ENCODE measurements at regions not wholly inside any gene's neighbourhood (a gene's known extent, or its start where the extent isn't known, plus 50 kb on each side); places are given as distances from the start of the nearest gene placed in this dataset.

GRCh38 chr19:32234663-32235217 lies 110.7 kb upstream of the ZNF507 start:
- POLR2A ChIA-PET: no interaction called here
- no TSS peak for BruUV-seq (replicated peaks)
- DNase-seq (ENCODE audit: unreplicated experiment): no peak
- Mint-ChIP-seq H3K9me3 (ENCODE audit: unreplicated experiment) (no peaks in the 10 kb centered on the region), H3K27ac (ENCODE audit: low read depth, unreplicated experiment) (no peak overlapping the region), H3K4me3 (ENCODE audit: unreplicated experiment) (no peak overlapping the region), H3K36me3 (ENCODE audit: insufficient read depth, unreplicated experiment) (no peaks in the 10 kb centered on the region), H3K27me3 (ENCODE audit: insufficient read depth, unreplicated experiment) (no peaks in the 10 kb centered on the region), H3K4me1 (ENCODE audit: insufficient read depth, unreplicated experiment) (no peaks in the 10 kb centered on the region)
- CTCF ChIA-PET: no interaction called here
- TF ChIP-seq, protein P1, sequence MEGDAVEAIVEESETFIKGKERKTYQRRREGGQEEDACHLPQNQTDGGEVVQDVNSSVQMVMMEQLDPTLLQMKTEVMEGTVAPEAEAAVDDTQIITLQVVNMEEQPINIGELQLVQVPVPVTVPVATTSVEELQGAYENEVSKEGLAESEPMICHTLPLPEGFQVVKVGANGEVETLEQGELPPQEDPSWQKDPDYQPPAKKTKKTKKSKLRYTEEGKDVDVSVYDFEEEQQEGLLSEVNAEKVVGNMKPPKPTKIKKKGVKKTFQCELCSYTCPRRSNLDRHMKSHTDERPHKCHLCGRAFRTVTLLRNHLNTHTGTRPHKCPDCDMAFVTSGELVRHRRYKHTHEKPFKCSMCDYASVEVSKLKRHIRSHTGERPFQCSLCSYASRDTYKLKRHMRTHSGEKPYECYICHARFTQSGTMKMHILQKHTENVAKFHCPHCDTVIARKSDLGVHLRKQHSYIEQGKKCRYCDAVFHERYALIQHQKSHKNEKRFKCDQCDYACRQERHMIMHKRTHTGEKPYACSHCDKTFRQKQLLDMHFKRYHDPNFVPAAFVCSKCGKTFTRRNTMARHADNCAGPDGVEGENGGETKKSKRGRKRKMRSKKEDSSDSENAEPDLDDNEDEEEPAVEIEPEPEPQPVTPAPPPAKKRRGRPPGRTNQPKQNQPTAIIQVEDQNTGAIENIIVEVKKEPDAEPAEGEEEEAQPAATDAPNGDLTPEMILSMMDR (IDR thresholded peaks at IDR 0.05; ENCODE audit: unreplicated experiment): no peak
- intact Hi-C loops (cut with micrococcal nuclease): no loop called here

- ChIA-PET POLR2A (no interaction called here), CTCF (no interaction called here)
- Mint-ChIP-seq H3K4me3 (ENCODE audit: unreplicated experiment) (no peak overlapping the region), H3K27me3 (ENCODE audit: insufficient read depth, unreplicated experiment) (no peaks in the 10 kb centered on the region), H3K4me1 (ENCODE audit: insufficient read depth, unreplicated experiment) (no peaks in the 10 kb centered on the region), H3K36me3 (ENCODE audit: insufficient read depth, unreplicated experiment) (no peaks in the 10 kb centered on the region), H3K27ac (ENCODE audit: low read depth, unreplicated experiment) (no peak overlapping the region), H3K9me3 (ENCODE audit: unreplicated experiment) (peaks cover 6% of the 10 kb centered on the region)
- TF ChIP-seq, protein P1 (IDR thresholded peaks at IDR 0.05; ENCODE audit: unreplicated experiment): no peak
- intact Hi-C loops (cut with micrococcal nuclease): no loop called here
- no TSS peak for BruUV-seq (replicated peaks)
- no peak for DNase-seq (ENCODE audit: unreplicated experiment)
Measured at GRCh38 chr19:32238076-32238475, 107.3 kb upstream of the ZNF507 start.

DNA sequence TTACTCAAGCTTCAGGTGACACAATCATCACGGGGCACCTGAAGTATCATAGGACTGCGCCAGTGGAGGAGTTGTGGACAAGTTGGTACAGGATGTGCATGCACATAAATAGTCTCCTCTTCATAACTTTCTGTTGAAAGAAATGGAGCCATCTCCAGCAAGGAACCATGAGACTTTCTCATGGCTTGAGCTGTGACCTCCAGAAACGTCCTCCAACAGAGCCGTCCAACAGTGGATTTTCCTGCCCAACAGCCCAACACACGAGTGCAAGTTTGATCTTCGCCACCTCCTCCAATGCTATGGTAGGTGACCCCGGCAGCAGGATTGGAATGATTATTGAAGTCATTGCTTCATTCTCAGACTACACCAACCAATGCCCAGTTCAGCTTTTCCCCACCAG lies 105.1 kb upstream of the ZNF507 start:
- Mint-ChIP-seq H3K36me3 (ENCODE audit: insufficient read depth, unreplicated experiment) (no peaks in the 10 kb centered on the region), H3K4me3 (ENCODE audit: unreplicated experiment) (no peak overlapping the region), H3K9me3 (ENCODE audit: unreplicated experiment) (peaks cover 8% of the 10 kb centered on the region), H3K4me1 (ENCODE audit: insufficient read depth, unreplicated experiment) (no peaks in the 10 kb centered on the region), H3K27me3 (ENCODE audit: insufficient read depth, unreplicated experiment) (no peaks in the 10 kb centered on the region), H3K27ac (ENCODE audit: low read depth, unreplicated experiment) (no peak overlapping the region)
- TF ChIP-seq, protein P1 (IDR thresholded peaks at IDR 0.05; ENCODE audit: unreplicated experiment): no peak
- no peak for DNase-seq (ENCODE audit: unreplicated experiment)
- CTCF ChIA-PET: no interaction called here
- POLR2A ChIA-PET: no interaction called here
- BruUV-seq (replicated peaks): no TSS peak
- intact Hi-C loops (cut with micrococcal nuclease): no loop called here

DNA sequence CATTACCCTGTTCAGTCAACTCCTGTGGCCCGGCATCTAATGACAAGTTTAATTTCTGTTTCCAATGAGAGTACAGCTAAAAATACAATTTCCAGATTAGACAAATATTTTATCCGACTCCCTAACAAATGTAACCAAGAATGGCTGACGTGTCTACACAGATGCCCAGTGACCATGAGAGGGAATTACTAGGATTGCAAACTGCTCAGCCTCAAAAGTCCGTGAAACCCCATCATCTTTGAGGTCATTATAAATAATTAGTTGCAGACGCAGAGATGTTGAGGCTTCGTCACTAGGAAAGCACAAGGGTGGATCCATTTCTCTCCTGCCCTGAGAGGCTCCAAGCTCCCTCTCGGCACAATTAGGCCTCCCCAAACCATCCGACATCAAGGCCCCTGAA lies 104.1 kb upstream of the ZNF507 start:
- intact Hi-C loops (cut with micrococcal nuclease): no loop called here
- no peak overlapping the region for H3K27ac Mint-ChIP-seq (ENCODE audit: low read depth, unreplicated experiment)
- no peaks in the 10 kb centered on the region for H3K36me3 Mint-ChIP-seq (ENCODE audit: insufficient read depth, unreplicated experiment)
- BruUV-seq (replicated peaks): no TSS peak
- POLR2A ChIA-PET: no interaction called here
- CTCF ChIA-PET: no interaction called here
- H3K9me3 Mint-ChIP-seq (ENCODE audit: unreplicated experiment): peaks cover 16% of the 10 kb centered on the region
- no peaks in the 10 kb centered on the region for H3K27me3 Mint-ChIP-seq (ENCODE audit: insufficient read depth, unreplicated experiment)
- no peak overlapping the region for H3K4me3 Mint-ChIP-seq (ENCODE audit: unreplicated experiment)
- TF ChIP-seq, protein P1 (IDR thresholded peaks at IDR 0.05; ENCODE audit: unreplicated experiment): no peak
- H3K4me1 Mint-ChIP-seq (ENCODE audit: insufficient read depth, unreplicated experiment): no peaks in the 10 kb centered on the region
- DNase-seq (ENCODE audit: unreplicated experiment): no peak
